NT2/D1 (cell line): ENCODE measurements at regions not wholly inside any gene's neighbourhood (a gene's known extent, or its start where the extent isn't known, plus 50 kb on each side); places are given as distances from the start of the nearest gene placed in this dataset.

ENCODE experiments used
- YY1 ChIP-seq: IDR thresholded peaks from 2 replicates; pipeline ENCODE4 v1.6.1; 2011; ENCODE audit not compliant: insufficient read length, insufficient read depth
- ZNF274 ChIP-seq: IDR thresholded peaks from 2 replicates; pipeline ENCODE4 v1.6.1; 2011; ENCODE audit warnings: mild to moderate bottlenecking, low read depth, low read length

GRCh38 chr2:185947722-185948121 lies 209.1 kb downstream of the FSIP2 start:
- TF ChIP-seq YY1: no peak
- no peak for TF ChIP-seq ZNF274
